OCI-LY7 (cell line): ENCODE measurements at regions not wholly inside any gene's neighbourhood (a gene's known extent, or its start where the extent isn't known, plus 50 kb on each side); places are given as distances from the start of the nearest gene placed in this dataset.

Experiments
- BruUV-seq: library from RNA; stranded (reverse); fragments of 400-500 nt; replicated peaks from 2 replicates; lab custom pipeline; 2021; lab: Mats Ljungman, UMichigan
- CTCF ChIA-PET: fragments of 300-600 bp; sonication (Branson Sonifier 250); formaldehyde crosslinking; loops from one replicate; lab custom pipeline; 2022; ENCODE audit warnings: antibody characterized with exemption; ENCODE audit not compliant: unreplicated experiment; lab: Charles Lee
- POLR2A ChIA-PET: fragments of 300-600 bp; sonication (Branson Sonifier 250); formaldehyde crosslinking; loops from one replicate; lab custom pipeline; 2022; ENCODE audit warnings: antibody characterized with exemption; lab: Charles Lee
- DNase-seq: peaks from one replicate; pipeline ENCODE4 v3.0.0-alpha.2; 2015; ENCODE audit warnings: low spot score
- H2AFZ ChIP-seq: fragments of 200-600 bp; sonication (generic), shearing (Covaris generic); 2 replicates; pipeline ENCODE4 v1.6.1; 2014; ENCODE audit warnings: mild to moderate bottlenecking, antibody characterized with exemption, low read length, moderate library complexity
- H3K27ac ChIP-seq: fragments of 200-600 bp; sonication (generic); 2 replicates; pipeline ENCODE4 v1.5.1; 2014; ENCODE audit warnings: mixed run types, low read depth, mild to moderate bottlenecking, moderate library complexity, low read length, inconsistent platforms; ENCODE audit not compliant: poor library complexity, severe bottlenecking
- H3K36me3 ChIP-seq: fragments of 200-600 bp; sonication (generic); 2 replicates; pipeline ENCODE4 v1.6.1; 2014; ENCODE audit warnings: mild to moderate bottlenecking, antibody characterized with exemption, low read length, moderate library complexity, mixed read lengths; ENCODE audit not compliant: insufficient read depth
- H3K4me1 ChIP-seq: fragments of 200-600 bp; sonication (generic); 2 replicates; pipeline ENCODE4 v1.5.1; 2014; ENCODE audit warnings: mild to moderate bottlenecking, low read length; ENCODE audit not compliant: insufficient read depth, poor library complexity, severe bottlenecking
- H3K4me2 ChIP-seq: fragments of 200-600 bp; sonication (generic); 2 replicates; pipeline ENCODE4 v1.6.1; 2014; ENCODE audit warnings: mild to moderate bottlenecking, low read length
- H3K4me3 ChIP-seq: fragments of 200-600 bp; sonication (generic); 2 replicates; pipeline ENCODE4 v1.5.1; 2014; ENCODE audit warnings: mild to moderate bottlenecking, low read depth, low read length; ENCODE audit not compliant: poor library complexity, severe bottlenecking
- H3K79me2 ChIP-seq: fragments of 200-600 bp; sonication (generic); 2 replicates; pipeline ENCODE4 v1.6.1; 2016; ENCODE audit warnings: low read depth, mild to moderate bottlenecking, low read length, moderate library complexity, mixed read lengths; ENCODE audit not compliant: insufficient read depth
- H3K9me2 ChIP-seq: fragments of 200-600 bp; sonication (generic); 2 replicates; pipeline ENCODE4 v1.6.1; 2016; ENCODE audit warnings: mild to moderate bottlenecking, low read length, mixed read lengths; ENCODE audit not compliant: insufficient read depth
- H3K9me3 ChIP-seq: fragments of 200-600 bp; sonication (generic); 2 replicates; pipeline ENCODE4 v1.6.1; 2014; ENCODE audit warnings: mild to moderate bottlenecking, mixed run types, low read length, mixed read lengths
- H4K20me1 ChIP-seq: fragments of 200-600 bp; sonication (generic); 2 replicates; pipeline ENCODE4 v1.6.1; 2014; ENCODE audit warnings: mild to moderate bottlenecking, antibody characterized with exemption, low read length, moderate library complexity, mixed read lengths; ENCODE audit not compliant: insufficient read depth
- CTCF ChIP-seq: fragments of 200-600 bp; sonication (generic); conservative IDR thresholded peaks from 2 replicates; pipeline ENCODE4 v1.5.1; 2014; ENCODE audit warnings: mild to moderate bottlenecking, antibody characterized with exemption, low read length, moderate library complexity, mixed read lengths
- EZH2phosphoT487 ChIP-seq: fragments of 200-600 bp; sonication (generic); IDR thresholded peaks from 2 replicates; pipeline ENCODE4 v1.6.1; 2018; ENCODE audit warnings: low read depth, borderline replicate concordance, mild to moderate bottlenecking, mixed run types, antibody characterized with exemption, low read length, moderate library complexity, mixed read lengths
- intact Hi-C: fragments of 100-400 bp; cut with micrococcal nuclease; formaldehyde crosslinking; loops from one replicate; pipeline ENCODE4 v1.10.0; 2022; ENCODE audit not compliant: unreplicated experiment

- ChIA-PET CTCF (no interaction called here), POLR2A (no interaction called here)
- H4K20me1 ChIP-seq: no peaks in the 10 kb centered on the region
- no peak overlapping the region for H3K4me3 ChIP-seq
- H3K4me1 ChIP-seq: no peaks in the 10 kb centered on the region
- no peak overlapping the region for H2AFZ ChIP-seq
- no peaks in the 10 kb centered on the region for H3K36me3 ChIP-seq
- no peaks in the 10 kb centered on the region for H3K79me2 ChIP-seq
- intact Hi-C loops: no loop called here
- H3K9me2 ChIP-seq: no peaks in the 10 kb centered on the region
- H3K27ac ChIP-seq: no peak overlapping the region
- no peak for TF ChIP-seq CTCF
- no peak for TF ChIP-seq EZH2phosphoT487
- H3K9me3 ChIP-seq: no peaks in the 10 kb centered on the region
- DNase-seq: no peak
- H3K4me2 ChIP-seq: no peak overlapping the region
- BruUV-seq: no TSS peak
These were observed 96.9 kb upstream of the TNFSF4 start for GRCh38 chr1:173303984-173304383.

DNA sequence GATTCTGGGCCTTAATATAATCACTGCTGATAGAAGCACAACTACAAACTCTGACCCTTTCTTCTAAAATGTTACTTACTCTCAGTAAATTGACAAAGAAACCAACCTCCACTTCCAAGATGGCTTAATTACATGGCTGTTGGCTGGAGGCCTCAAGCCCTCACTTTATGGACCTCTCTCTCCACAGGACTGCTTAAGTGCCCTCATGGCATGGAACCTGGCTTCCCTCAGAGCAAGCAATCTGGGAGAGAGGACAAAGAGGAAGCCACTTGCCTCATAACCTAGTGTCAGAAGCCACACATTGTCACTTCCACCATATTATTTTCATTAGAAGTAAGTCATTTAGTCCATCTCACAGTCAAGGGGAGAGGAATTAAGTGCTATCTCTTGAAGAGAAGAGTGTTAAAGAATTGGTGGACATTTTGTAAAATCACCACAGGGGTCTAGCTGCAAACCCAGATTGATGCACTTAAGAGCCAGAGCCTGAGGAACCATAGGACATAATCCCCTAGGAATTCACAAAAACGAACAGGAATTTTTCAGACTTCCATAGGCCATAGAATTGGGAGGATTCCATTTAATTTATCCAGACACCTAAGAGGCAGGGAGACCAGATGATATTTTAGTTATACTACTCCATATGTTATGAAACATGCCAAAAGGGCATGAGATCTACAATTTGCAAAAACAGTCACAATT, 97.5 kb upstream of the TNFSF4 start:
- TF ChIP-seq CTCF (no peak), EZH2phosphoT487 (no peak)
- DNase-seq: no peak
- H3K27ac ChIP-seq: no peak overlapping the region

DNA sequence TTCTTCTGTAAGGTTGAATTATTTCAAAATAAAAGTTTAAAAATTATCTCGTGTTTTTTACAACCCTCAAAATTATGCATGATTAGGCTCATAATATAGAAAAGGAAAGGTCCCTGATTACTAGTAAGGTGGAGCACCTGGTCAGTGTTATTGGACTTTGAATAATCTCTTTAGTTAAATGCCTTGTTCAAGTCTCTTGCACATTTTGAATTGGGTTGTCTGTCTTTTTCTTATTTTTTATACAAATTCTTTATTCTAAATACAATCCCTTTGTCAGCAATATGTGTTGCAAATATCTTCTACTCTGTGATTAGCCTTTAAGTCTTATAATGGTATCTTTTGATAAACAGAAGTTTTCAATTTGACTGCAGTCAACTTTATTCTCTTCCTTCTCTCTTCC, 100.7 kb upstream of the TNFSF4 start:
- BruUV-seq: no TSS peak

More for the DNA sequence above, 97.5 kb upstream of the TNFSF4 start:
- POLR2A ChIA-PET: no interaction called here
- Histone ChIP-seq H3K79me2 (no peaks in the 10 kb centered on the region), H3K36me3 (no peaks in the 10 kb centered on the region), H2AFZ (no peak overlapping the region), H4K20me1 (no peaks in the 10 kb centered on the region), H3K4me3 (no peak overlapping the region), H3K4me2 (no peak overlapping the region), H3K4me1 (no peaks in the 10 kb centered on the region), H3K9me3 (no peaks in the 10 kb centered on the region), H3K9me2 (no peaks in the 10 kb centered on the region)
- no TSS peak for BruUV-seq
- intact Hi-C loops: no loop called here
- CTCF ChIA-PET: no interaction called here

More for the DNA sequence above, 100.7 kb upstream of the TNFSF4 start:
- no peaks in the 10 kb centered on the region for H4K20me1 ChIP-seq
- POLR2A ChIA-PET: no interaction called here
- H3K79me2 ChIP-seq: no peaks in the 10 kb centered on the region
- CTCF ChIA-PET: no interaction called here
- no peak overlapping the region for H2AFZ ChIP-seq
- H3K36me3 ChIP-seq: no peaks in the 10 kb centered on the region
- H3K27ac ChIP-seq: no peak overlapping the region
- no peaks in the 10 kb centered on the region for H3K9me3 ChIP-seq
- intact Hi-C loops: no loop called here
- H3K4me3 ChIP-seq: no peak overlapping the region
- no peak for TF ChIP-seq CTCF
- no peak for TF ChIP-seq EZH2phosphoT487
- no peaks in the 10 kb centered on the region for H3K4me1 ChIP-seq
- H3K4me2 ChIP-seq: no peak overlapping the region
- H3K9me2 ChIP-seq: no peaks in the 10 kb centered on the region
- no peak for DNase-seq
